ENCODE measurements at regions not wholly inside any gene's neighbourhood (a gene's known extent, or its start where the extent isn't known, plus 50 kb on each side); places are given as distances from the start of the nearest gene placed in this dataset.

- no peak overlapping the region for H3K4me3 ChIP-seq (replicated peaks; ENCODE audit: low read depth, low read length)
- no peak for TF ChIP-seq CTCF (IDR thresholded peaks at IDR 0.05; ENCODE audit: low read depth, low read length, missing control alignments)
- DNase-seq (ENCODE audit: extremely low read depth, low read depth), result no peak
These were observed 357.1 kb upstream of the MGAT4C start for GRCh38 chr12:86613311-86613710.

DNA sequence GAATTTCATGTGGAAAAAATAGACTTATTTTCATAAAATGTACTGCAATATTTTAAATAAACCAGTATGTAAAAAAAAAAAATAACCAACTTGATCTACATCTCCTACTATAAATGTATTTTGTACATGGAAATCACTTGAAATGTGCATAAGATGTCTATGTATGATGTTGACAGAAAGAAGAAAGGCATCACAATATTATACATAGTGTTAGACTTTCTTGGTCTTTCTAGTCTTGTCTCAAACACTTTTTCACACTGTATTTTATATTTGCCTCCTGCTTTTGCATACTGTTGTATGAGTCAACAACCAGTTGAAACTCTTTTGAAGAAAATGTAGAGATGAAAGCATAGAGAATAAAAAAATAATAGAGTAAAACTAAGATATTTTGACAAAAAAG is 352.4 kb upstream of the MGAT4C start:
- H3K4me3 ChIP-seq (replicated peaks; ENCODE audit: low read depth, low read length), result no peak overlapping the region
- DNase-seq (ENCODE audit: extremely low read depth, low read depth), result no peak
- TF ChIP-seq CTCF (IDR thresholded peaks at IDR 0.05; ENCODE audit: low read depth, low read length, missing control alignments), result no peak

DNA sequence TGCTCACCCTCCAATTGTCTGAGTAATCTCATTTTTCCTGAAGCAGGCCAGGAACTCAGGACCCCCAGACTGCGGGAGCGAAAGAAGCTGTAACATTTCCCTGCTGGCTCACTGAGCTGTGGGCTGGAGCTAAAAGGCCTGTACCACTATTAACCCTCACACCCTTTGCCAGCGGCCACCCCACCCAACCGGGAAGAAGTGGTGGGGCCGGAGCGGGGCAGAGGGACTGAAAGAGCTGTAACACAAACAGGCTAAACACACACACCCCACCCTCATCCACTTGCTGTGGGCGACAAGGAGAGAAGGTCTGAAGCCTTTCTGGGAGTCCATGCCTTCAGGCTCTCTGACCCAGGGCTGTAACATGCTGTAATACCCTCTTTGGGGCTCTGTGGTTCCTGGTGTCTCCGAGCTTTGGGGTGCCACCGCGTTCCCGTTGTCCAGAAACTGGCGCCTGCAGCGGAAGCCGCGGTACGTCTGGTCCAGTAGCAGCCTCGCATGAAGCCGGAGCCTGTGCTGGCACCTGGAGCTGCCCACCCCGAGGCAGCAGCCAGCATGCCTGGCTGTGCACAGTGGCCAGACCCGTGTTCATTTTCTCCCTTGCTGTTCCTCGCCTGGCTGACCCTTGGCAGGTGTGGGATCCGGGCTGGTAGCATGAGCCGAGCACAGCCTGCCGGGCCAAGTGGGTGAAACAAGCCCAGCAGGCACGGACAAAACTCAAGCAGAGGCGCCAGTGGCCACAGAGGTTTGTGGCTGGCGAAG is 345.5 kb upstream of the MGAT4C start:
- no peak overlapping the region for H3K4me3 ChIP-seq (replicated peaks; ENCODE audit: low read depth, low read length)
- DNase-seq (ENCODE audit: extremely low read depth, low read depth), result no peak
- no peak for TF ChIP-seq CTCF (IDR thresholded peaks at IDR 0.05; ENCODE audit: low read depth, low read length, missing control alignments)

DNA sequence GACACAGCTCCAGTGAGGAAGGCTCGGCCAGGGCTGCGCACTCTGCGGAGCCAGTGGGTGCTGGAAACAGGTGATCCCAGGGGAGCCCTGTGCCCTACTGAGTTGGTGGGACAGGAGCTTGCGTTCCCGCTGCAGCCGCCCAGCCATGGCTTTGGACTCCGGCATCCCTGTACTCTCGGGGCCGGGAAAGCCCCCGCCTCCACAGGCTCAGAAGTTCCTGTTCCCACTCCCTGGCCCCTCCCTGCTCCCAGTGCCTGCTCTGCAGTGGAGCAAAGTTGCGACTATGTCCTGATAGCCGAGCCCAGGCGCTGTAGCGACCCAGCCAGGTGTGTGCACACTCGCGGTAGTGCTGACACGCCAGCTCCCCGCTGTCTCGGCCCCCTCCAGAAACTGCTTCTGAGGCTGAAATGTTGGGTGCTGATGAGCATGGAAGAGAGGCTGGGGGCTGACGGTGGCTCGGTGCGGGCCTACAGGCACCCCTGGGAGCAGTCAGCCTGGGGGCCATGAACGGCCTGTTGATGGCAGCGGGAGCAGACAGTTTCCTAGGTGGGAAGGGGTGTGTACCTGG is 344.6 kb upstream of the MGAT4C start:
- DNase-seq (ENCODE audit: extremely low read depth, low read depth), result no peak
- TF ChIP-seq CTCF (IDR thresholded peaks at IDR 0.05; ENCODE audit: low read depth, low read length, missing control alignments), result no peak
- H3K4me3 ChIP-seq (replicated peaks; ENCODE audit: low read depth, low read length), result no peak overlapping the region

- H3K4me3 ChIP-seq (replicated peaks; ENCODE audit: low read depth, low read length), result no peak overlapping the region
- TF ChIP-seq CTCF (IDR thresholded peaks at IDR 0.05; ENCODE audit: low read depth, low read length, missing control alignments), result no peak
- no peak for DNase-seq (ENCODE audit: extremely low read depth, low read depth)
These were observed 341.2 kb upstream of the MGAT4C start for GRCh38 chr12:86597431-86597830.

- no peak overlapping the region for H3K4me3 ChIP-seq (replicated peaks; ENCODE audit: low read depth, low read length)
- DNase-seq (ENCODE audit: extremely low read depth, low read depth), result no peak
- no peak for TF ChIP-seq CTCF (IDR thresholded peaks at IDR 0.05; ENCODE audit: low read depth, low read length, missing control alignments)
These were observed 334.1 kb upstream of the MGAT4C start for GRCh38 chr12:86590296-86590695.

All from HFF-Myc (cell line).